IMR-90 (cell line): ENCODE measurements at regions not wholly inside any gene's neighbourhood (a gene's known extent, or its start where the extent isn't known, plus 50 kb on each side); places are given as distances from the start of the nearest gene placed in this dataset.

Source experiments
- ATAC-seq: fragments of 200-7000 bp; cut with Tn5 transposase; 2 replicates; pipeline ENCODE4 v1.9.1; 2020; ENCODE audit warnings: low read depth, mild to moderate bottlenecking, moderate library complexity
- BruUV-seq: library from RNA; stranded (reverse); fragments of 400-500 nt; replicated peaks from 2 replicates; lab custom pipeline; 2021; lab: Mats Ljungman, UMichigan
- CTCF ChIA-PET: fragments of 300-600 bp; formaldehyde crosslinking; extraction: SDS; loops from one replicate; lab custom pipeline; 2021; ENCODE audit warnings: antibody characterized with exemption; lab: Yijun Ruan, JAX
- POLR2A ChIA-PET: fragments of 300-600 bp; sonication (Branson Sonifier 250); formaldehyde crosslinking; loops from one replicate; lab custom pipeline; 2022; ENCODE audit warnings: antibody characterized with exemption; ENCODE audit not compliant: unreplicated experiment; lab: Charles Lee
- DNase-seq: peaks from one replicate; pipeline ENCODE4 v3.0.0; 2013
- H2AFZ ChIP-seq: replicated peaks from 2 replicates; pipeline ENCODE3; 2013; ENCODE audit warnings: low read length, mild to moderate bottlenecking; ENCODE audit not compliant: poor library complexity
- H2AK5ac ChIP-seq: 2 replicates; pipeline ENCODE4 v1.6.1; 2013; ENCODE audit warnings: low read depth, low read length, inconsistent platforms
- H2AK9ac ChIP-seq: replicated peaks from 2 replicates; pipeline ENCODE3; 2013; ENCODE audit warnings: mild to moderate bottlenecking, low read depth, low read length, moderate library complexity; ENCODE audit not compliant: poor library complexity
- H2BK120ac ChIP-seq: 2 replicates; pipeline ENCODE4 v1.6.1; 2013; ENCODE audit warnings: low read depth, low read length, inconsistent platforms
- H2BK15ac ChIP-seq: 3 replicates; pipeline ENCODE4 v1.6.1; 2013; ENCODE audit warnings: low read depth, low read length, inconsistent platforms
- H2BK20ac ChIP-seq: 2 replicates; pipeline ENCODE4 v1.6.1; 2013; ENCODE audit warnings: low read depth, mild to moderate bottlenecking, inconsistent platforms, low read length, moderate library complexity
- H2BK5ac ChIP-seq: 2 replicates; pipeline ENCODE4 v1.6.1; 2013; ENCODE audit warnings: mild to moderate bottlenecking, low read depth, low read length, inconsistent platforms; ENCODE audit not compliant: poor library complexity, severe bottlenecking
- H3K14ac ChIP-seq: replicated peaks from 2 replicates; pipeline ENCODE4 v1.6.1; 2013; ENCODE audit warnings: low read depth, low read length, inconsistent platforms
- H3K18ac ChIP-seq: 2 replicates; pipeline ENCODE4 v1.6.1; 2013; ENCODE audit warnings: low read depth, low read length, control low read depth
- H3K23ac ChIP-seq: 2 replicates; pipeline ENCODE4 v1.6.1; 2013; ENCODE audit warnings: low read depth, low read length, inconsistent platforms
- H3K27ac ChIP-seq: 2 replicates; pipeline ENCODE4 v1.5.1; 2013; ENCODE audit warnings: mild to moderate bottlenecking, control low read depth, low read length; ENCODE audit not compliant: insufficient read depth
- H3K27me3 ChIP-seq: 2 replicates; pipeline ENCODE4 v1.6.1; 2013; ENCODE audit warnings: low read length; ENCODE audit not compliant: control insufficient read depth, insufficient read depth
- H3K36me3 ChIP-seq: 2 replicates; pipeline ENCODE4 v1.6.1; 2013; ENCODE audit warnings: low read length, mixed read lengths; ENCODE audit not compliant: control insufficient read depth, insufficient read depth
- H3K4ac ChIP-seq: 2 replicates; pipeline ENCODE4 v1.6.1; 2013; ENCODE audit warnings: low read depth, low read length, inconsistent platforms
- H3K4me1 ChIP-seq: 2 replicates; pipeline ENCODE4 v1.6.1; 2013; ENCODE audit warnings: low read length, mixed read lengths; ENCODE audit not compliant: control insufficient read depth, insufficient read depth
- H3K4me2 ChIP-seq: 2 replicates; pipeline ENCODE4 v1.6.1; 2013; ENCODE audit warnings: low read depth, mild to moderate bottlenecking, control low read depth, low read length, moderate library complexity
- H3K4me3 ChIP-seq: 2 replicates; pipeline ENCODE4 v1.5.1; 2013; ENCODE audit warnings: low read depth, mild to moderate bottlenecking, control low read depth, low read length, moderate library complexity; ENCODE audit not compliant: insufficient read depth
- H3K56ac ChIP-seq: 2 replicates; pipeline ENCODE4 v1.6.1; 2013; ENCODE audit warnings: low read length, inconsistent platforms; ENCODE audit not compliant: insufficient read depth; ENCODE audit errors: extremely low read depth
- H3K79me1 ChIP-seq, 2 experiments: 2 replicates each; pipeline ENCODE4 v1.6.1; 2013; ENCODE audit warnings: low read length in 2 of 2, inconsistent platforms in 1 of 2, low read depth in 1 of 2
- H3K9ac ChIP-seq: 2 replicates; pipeline ENCODE4 v1.6.1; 2013; ENCODE audit warnings: low read depth, low read length, control low read depth
- H3K9me1 ChIP-seq: 2 replicates; pipeline ENCODE4 v1.6.1; 2013; ENCODE audit warnings: low read length, inconsistent platforms; ENCODE audit not compliant: insufficient read depth
- H3K9me3 ChIP-seq: 2 replicates; pipeline ENCODE4 v1.6.1; 2013; ENCODE audit warnings: low read length; ENCODE audit not compliant: control insufficient read depth, insufficient read depth
- H4K20me1 ChIP-seq: 2 replicates; pipeline ENCODE4 v1.6.1; 2013; ENCODE audit warnings: low read length, inconsistent platforms; ENCODE audit not compliant: insufficient read depth
- H4K5ac ChIP-seq: 2 replicates; pipeline ENCODE4 v1.6.1; 2013; ENCODE audit warnings: mild to moderate bottlenecking, low read depth, low read length, control low read depth
- H4K8ac ChIP-seq, 2 experiments: 2 replicates each; pipeline ENCODE4 v1.6.1; 2013; ENCODE audit warnings: low read depth in 2 of 2, low read length in 2 of 2, control low read depth in 1 of 2, inconsistent platforms in 1 of 2
- H4K91ac ChIP-seq: 2 replicates; pipeline ENCODE4 v1.6.1; 2013; ENCODE audit warnings: low read depth, low read length, inconsistent platforms; ENCODE audit not compliant: insufficient read depth
- RFX5 ChIP-seq: IDR thresholded peaks from 2 replicates; pipeline ENCODE4 v1.8.0; 2012; ENCODE audit warnings: low read depth, mild to moderate bottlenecking, low read length, moderate library complexity
- WGBS, 2 experiments: methylation state at CpG; one replicate each; pipeline versions ENCODE4 v1.1.5 to v1.1.7; 2013; ENCODE audit warnings: missing lambda C conversion rate in 2 of 2; ENCODE audit not compliant: insufficient read length in 1 of 2; ENCODE audit errors: extremely low coverage in 2 of 2; 5-methylcytosine and 5-hydroxymethylcytosine counted together
- dilution Hi-C: fragments of 300-500 bp; cut with HindIII; formaldehyde crosslinking; loops from one replicate; pipeline ENCODE4 v1.14.3; 2018; ENCODE audit warnings: low sequenced_read_pairs; ENCODE audit not compliant: unreplicated experiment
- in situ Hi-C: fragments of 300-500 bp; cut with MboI; formaldehyde crosslinking; loops from 3 replicates; pipeline ENCODE4 v1.14.3; 2019; ENCODE audit warnings: low sequenced_read_pairs, inconsistent platforms, mixed read lengths
- intact Hi-C: fragments of 100-400 bp; cut with micrococcal nuclease; formaldehyde crosslinking; loops from 2 replicates; pipeline ENCODE4 v1.10.0; 2022

DNA sequence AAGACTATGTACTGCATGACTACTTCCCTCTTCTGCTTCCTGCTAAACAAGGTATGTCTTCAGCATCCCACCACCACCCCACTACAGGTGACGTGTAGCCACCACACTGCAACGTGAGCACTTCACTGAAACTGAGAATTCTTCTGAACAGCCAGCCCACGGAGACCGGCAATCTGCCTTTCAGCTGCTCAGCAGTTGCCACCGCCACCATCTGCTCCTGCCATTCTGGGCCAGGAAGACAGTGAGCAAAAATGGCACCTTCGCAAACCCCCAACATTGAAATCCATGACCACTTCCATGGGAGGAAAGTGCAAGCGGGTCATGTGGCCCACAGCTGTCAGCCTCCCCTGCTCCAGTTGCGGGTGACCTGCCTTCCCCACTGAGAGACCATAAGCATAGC is 443.4 kb upstream of the ST8SIA4 start:
- Histone ChIP-seq H4K20me1 (no peaks in the 10 kb centered on the region), H3K36me3 (no peaks in the 10 kb centered on the region), H3K27me3 (no peaks in the 10 kb centered on the region), H2BK15ac (no peak overlapping the region), H3K9ac (no peak overlapping the region), H3K4me2 (no peak overlapping the region), H2BK5ac (no peak overlapping the region), H4K8ac (no peak overlapping the region), H2BK20ac (no peak overlapping the region), H3K79me1 (no peaks in the 10 kb centered on the region), H2AK5ac (no peak overlapping the region), H3K14ac (no peak overlapping the region), H3K23ac (no peak overlapping the region), H3K18ac (no peak overlapping the region), H2AFZ (no peak overlapping the region), H4K5ac (no peak overlapping the region), H2AK9ac (no peak overlapping the region), H3K27ac (no peak overlapping the region), H3K4me3 (no peak overlapping the region), H3K9me1 (no peaks in the 10 kb centered on the region), H3K4ac (no peak overlapping the region), H3K4me1 (no peaks in the 10 kb centered on the region), H3K56ac (no peak overlapping the region), H4K91ac (no peak overlapping the region), H2BK120ac (no peak overlapping the region), H3K9me3 (peaks cover 15% of the 10 kb centered on the region)
- no peak for TF ChIP-seq RFX5
- CTCF ChIA-PET, result no interaction called here
- intact Hi-C loops (no loop called here), dilution Hi-C loops (no loop called here), in situ Hi-C loops (no loop called here)
- 76% methylated on average over 5 of the region's 8 CpGs; no CpG with 5 or more reads in 1 of the 2 experiments for WGBS, 2 experiments
- ATAC-seq, result no peak
- no TSS peak for BruUV-seq
- DNase-seq, result no peak
- POLR2A ChIA-PET, result no interaction called here
